OCI-LY1 (cell line): ENCODE measurements at regions not wholly inside any gene's neighbourhood (a gene's known extent, or its start where the extent isn't known, plus 50 kb on each side); places are given as distances from the start of the nearest gene placed in this dataset.

Experiments
- H2AFZ ChIP-seq: fragments of 200-600 bp; sonication (generic), shearing (Covaris generic); 2 replicates; pipeline ENCODE4 v1.6.0; 2014; ENCODE audit warnings: antibody characterized with exemption, mild to moderate bottlenecking, low read length
- H3F3A ChIP-seq: fragments of 200-600 bp; sonication (generic), shearing (Covaris generic); 2 replicates; pipeline ENCODE4 v1.6.0; 2014; ENCODE audit warnings: mild to moderate bottlenecking, antibody characterized with exemption, low read length, moderate library complexity; ENCODE audit not compliant: insufficient read depth
- H3K27ac ChIP-seq: fragments of 200-600 bp; sonication (generic); 2 replicates; pipeline ENCODE4 v1.5.1; 2014; ENCODE audit warnings: low read length, mixed run types, mild to moderate bottlenecking, low read depth; ENCODE audit not compliant: poor library complexity, severe bottlenecking
- H3K27me3 ChIP-seq: fragments of 200-600 bp; sonication (generic); 2 replicates; pipeline ENCODE4 v1.6.0; 2014; ENCODE audit warnings: antibody characterized with exemption, mild to moderate bottlenecking, low read length, moderate library complexity; ENCODE audit not compliant: insufficient read depth
- H3K36me3 ChIP-seq: fragments of 200-600 bp; sonication (generic); 2 replicates; pipeline ENCODE4 v1.6.1; 2014; ENCODE audit warnings: mild to moderate bottlenecking, antibody characterized with exemption, low read length, moderate library complexity, mixed read lengths; ENCODE audit not compliant: insufficient read depth
- H3K4me1 ChIP-seq: fragments of 200-600 bp; sonication (generic); 2 replicates; pipeline ENCODE4 v1.5.1; 2014; ENCODE audit warnings: mild to moderate bottlenecking, low read length, moderate library complexity; ENCODE audit not compliant: insufficient read depth, severe bottlenecking
- H3K4me2 ChIP-seq: fragments of 200-600 bp; sonication (generic), shearing (Covaris generic); 2 replicates; pipeline ENCODE4 v1.6.1; 2014; ENCODE audit warnings: low read length
- H3K4me3 ChIP-seq: fragments of 200-600 bp; sonication (generic); 2 replicates; pipeline ENCODE4 v1.5.1; 2014; ENCODE audit warnings: low read length, low read depth, mild to moderate bottlenecking, mixed read lengths; ENCODE audit not compliant: poor library complexity, severe bottlenecking
- H3K79me2 ChIP-seq: fragments of 200-600 bp; shearing (Covaris generic); 2 replicates; pipeline ENCODE4 v1.6.1; 2016; ENCODE audit warnings: mixed run types, low read length, mixed read lengths; ENCODE audit not compliant: insufficient read depth
- H3K9ac ChIP-seq: fragments of 200-600 bp; sonication (generic), shearing (Covaris generic); 2 replicates; pipeline ENCODE4 v1.6.1; 2014; ENCODE audit warnings: mild to moderate bottlenecking, low read length, mixed read lengths
- H3K9me2 ChIP-seq: fragments of 200-600 bp; sonication (generic), shearing (Covaris generic); 2 replicates; pipeline ENCODE4 v1.6.1; 2014; ENCODE audit warnings: low read depth, mild to moderate bottlenecking, low read length, mixed read lengths
- H3K9me3 ChIP-seq: fragments of 200-600 bp; shearing (Covaris generic); 2 replicates; pipeline ENCODE4 v1.6.1; 2014; ENCODE audit warnings: low read length, mixed read lengths
- H4K20me1 ChIP-seq: fragments of 200-600 bp; sonication (generic), shearing (Covaris generic); 2 replicates; pipeline ENCODE4 v1.6.0; 2016; ENCODE audit warnings: mild to moderate bottlenecking, low read length; ENCODE audit not compliant: insufficient read depth
- EZH2 ChIP-seq: fragments of 200-600 bp; sonication (generic), shearing (Covaris generic); IDR thresholded peaks from 2 replicates; pipeline ENCODE4 v1.8.0; 2017; ENCODE audit warnings: borderline replicate concordance, mixed run types, mild to moderate bottlenecking, antibody characterized with exemption, low read length, moderate library complexity, mixed read lengths
- TF ChIP-seq, protein P1 (sequence below): fragments of 200-600 bp; sonication (generic), shearing (Covaris generic); IDR thresholded peaks from 2 replicates; pipeline ENCODE4 v1.5.1; 2017; ENCODE audit warnings: mild to moderate bottlenecking, antibody characterized with exemption, low read length, moderate library complexity, mixed read lengths

DNA sequence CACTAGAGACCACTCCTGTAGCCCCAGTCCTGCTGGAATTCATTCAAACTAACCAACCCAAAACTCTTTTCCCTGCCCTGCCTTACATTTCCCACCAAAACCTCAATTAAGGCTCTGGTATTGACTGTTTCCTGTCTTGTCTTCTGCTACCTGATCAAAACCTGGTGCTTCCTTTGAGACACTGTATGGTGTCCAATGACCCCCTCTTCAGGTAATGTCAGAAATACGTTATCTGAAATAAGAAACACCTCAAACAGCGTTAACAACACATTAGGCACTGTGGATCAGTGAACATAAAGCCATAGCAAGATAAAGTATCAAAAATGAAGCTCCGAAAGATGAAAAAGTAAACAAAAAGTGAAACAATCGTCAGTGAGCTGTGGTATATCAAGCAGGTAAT is 343.2 kb upstream of the ZP4 start:
- Histone ChIP-seq H3K27ac (no peak overlapping the region), H3K79me2 (no peaks in the 10 kb centered on the region), H4K20me1 (no peaks in the 10 kb centered on the region), H3K4me2 (no peak overlapping the region), H3K9me3 (no peaks in the 10 kb centered on the region), H3K9ac (no peak overlapping the region), H2AFZ (no peak overlapping the region), H3K27me3 (no peaks in the 10 kb centered on the region), H3K4me1 (no peaks in the 10 kb centered on the region), H3K9me2 (no peaks in the 10 kb centered on the region), H3K36me3 (no peaks in the 10 kb centered on the region), H3K4me3 (no peak overlapping the region), H3F3A (no peaks in the 10 kb centered on the region)
- TF ChIP-seq, protein P1, sequence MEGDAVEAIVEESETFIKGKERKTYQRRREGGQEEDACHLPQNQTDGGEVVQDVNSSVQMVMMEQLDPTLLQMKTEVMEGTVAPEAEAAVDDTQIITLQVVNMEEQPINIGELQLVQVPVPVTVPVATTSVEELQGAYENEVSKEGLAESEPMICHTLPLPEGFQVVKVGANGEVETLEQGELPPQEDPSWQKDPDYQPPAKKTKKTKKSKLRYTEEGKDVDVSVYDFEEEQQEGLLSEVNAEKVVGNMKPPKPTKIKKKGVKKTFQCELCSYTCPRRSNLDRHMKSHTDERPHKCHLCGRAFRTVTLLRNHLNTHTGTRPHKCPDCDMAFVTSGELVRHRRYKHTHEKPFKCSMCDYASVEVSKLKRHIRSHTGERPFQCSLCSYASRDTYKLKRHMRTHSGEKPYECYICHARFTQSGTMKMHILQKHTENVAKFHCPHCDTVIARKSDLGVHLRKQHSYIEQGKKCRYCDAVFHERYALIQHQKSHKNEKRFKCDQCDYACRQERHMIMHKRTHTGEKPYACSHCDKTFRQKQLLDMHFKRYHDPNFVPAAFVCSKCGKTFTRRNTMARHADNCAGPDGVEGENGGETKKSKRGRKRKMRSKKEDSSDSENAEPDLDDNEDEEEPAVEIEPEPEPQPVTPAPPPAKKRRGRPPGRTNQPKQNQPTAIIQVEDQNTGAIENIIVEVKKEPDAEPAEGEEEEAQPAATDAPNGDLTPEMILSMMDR = no peak
- TF ChIP-seq EZH2 = no peak

DNA sequence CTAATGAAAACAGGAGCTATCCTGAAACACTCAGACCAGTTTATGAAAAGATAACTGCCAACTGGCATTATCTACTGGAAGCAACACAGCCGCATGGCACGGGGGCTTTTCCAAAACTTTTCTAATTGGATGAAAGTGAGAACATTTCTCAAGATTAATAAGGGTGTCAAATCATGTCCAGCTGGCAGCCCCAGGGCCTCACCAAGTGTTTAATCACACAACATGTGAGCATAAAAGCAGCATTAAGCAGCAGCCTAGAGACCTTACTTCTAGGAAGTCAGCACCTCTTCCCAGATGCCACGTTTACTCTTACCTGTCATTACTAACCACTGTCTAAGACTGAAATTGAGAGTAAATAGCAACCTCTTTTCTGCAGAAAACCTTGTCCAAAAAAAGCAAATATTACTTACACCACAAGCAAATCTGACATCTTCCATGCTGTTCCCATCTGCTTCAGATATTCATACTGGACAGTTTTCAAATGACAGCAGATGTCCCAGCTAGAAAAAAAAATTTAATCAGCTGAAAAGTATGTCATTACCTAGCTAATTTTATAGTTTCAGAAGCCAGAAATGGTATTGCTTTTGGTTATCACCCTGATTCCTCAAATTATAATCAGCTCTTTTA is 341.5 kb upstream of the ZP4 start:
- H3K4me3 ChIP-seq = no peak overlapping the region
- TF ChIP-seq EZH2 = no peak
- TF ChIP-seq, protein P1 = no peak
- H3K4me1 ChIP-seq = no peaks in the 10 kb centered on the region
- H3K9me3 ChIP-seq = no peaks in the 10 kb centered on the region
- H3F3A ChIP-seq = no peaks in the 10 kb centered on the region
- no peak overlapping the region for H2AFZ ChIP-seq
- H3K27me3 ChIP-seq = no peaks in the 10 kb centered on the region
- H3K9ac ChIP-seq = no peak overlapping the region
- no peaks in the 10 kb centered on the region for H4K20me1 ChIP-seq
- H3K27ac ChIP-seq = no peak overlapping the region
- no peak overlapping the region for H3K4me2 ChIP-seq
- H3K79me2 ChIP-seq = no peaks in the 10 kb centered on the region
- no peaks in the 10 kb centered on the region for H3K9me2 ChIP-seq
- no peaks in the 10 kb centered on the region for H3K36me3 ChIP-seq

DNA sequence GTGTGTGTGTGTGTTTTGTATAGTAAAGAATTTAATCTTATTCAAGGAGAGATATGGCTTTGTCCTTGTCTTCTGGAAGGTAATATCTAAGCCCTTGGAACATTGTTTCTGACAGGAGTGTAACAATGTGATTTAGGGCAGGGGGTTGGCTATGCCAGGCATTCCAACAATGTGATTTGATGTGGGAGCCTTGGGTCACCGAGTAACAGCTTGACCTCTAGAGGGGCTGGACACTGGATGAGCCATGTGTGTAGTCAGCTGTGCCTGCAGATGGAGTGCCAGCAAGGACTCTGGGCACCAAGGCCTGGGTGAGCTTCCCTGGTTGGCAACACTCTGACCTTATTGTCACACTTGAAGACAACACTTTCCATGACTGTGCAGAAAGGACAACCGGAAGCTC is 336.1 kb upstream of the ZP4 start:
- H3K36me3 ChIP-seq = no peaks in the 10 kb centered on the region
- H3K27me3 ChIP-seq = no peaks in the 10 kb centered on the region
- H3K27ac ChIP-seq = no peak overlapping the region
- TF ChIP-seq, protein P1 = no peak
- TF ChIP-seq EZH2 = no peak
- H3K9ac ChIP-seq = no peak overlapping the region
- H3K4me2 ChIP-seq = no peak overlapping the region
- no peaks in the 10 kb centered on the region for H3F3A ChIP-seq
- H3K4me1 ChIP-seq = no peaks in the 10 kb centered on the region
- H3K9me3 ChIP-seq = no peaks in the 10 kb centered on the region
- no peaks in the 10 kb centered on the region for H3K79me2 ChIP-seq
- no peak overlapping the region for H2AFZ ChIP-seq
- H4K20me1 ChIP-seq = no peaks in the 10 kb centered on the region
- no peak overlapping the region for H3K4me3 ChIP-seq
- no peaks in the 10 kb centered on the region for H3K9me2 ChIP-seq
